HG02852 (cell line): ENCODE measurements at regions not wholly inside any gene's neighbourhood (a gene's known extent, or its start where the extent isn't known, plus 50 kb on each side); places are given as distances from the start of the nearest gene placed in this dataset.

ENCODE experiments used
- ATAC-seq: cut with Tn5 transposase; IDR thresholded peaks from one replicate; pipeline ENCODE4 v1.9.1; 2021; ENCODE audit warnings: mild to moderate bottlenecking, moderate library complexity; ENCODE audit not compliant: unreplicated experiment

DNA sequence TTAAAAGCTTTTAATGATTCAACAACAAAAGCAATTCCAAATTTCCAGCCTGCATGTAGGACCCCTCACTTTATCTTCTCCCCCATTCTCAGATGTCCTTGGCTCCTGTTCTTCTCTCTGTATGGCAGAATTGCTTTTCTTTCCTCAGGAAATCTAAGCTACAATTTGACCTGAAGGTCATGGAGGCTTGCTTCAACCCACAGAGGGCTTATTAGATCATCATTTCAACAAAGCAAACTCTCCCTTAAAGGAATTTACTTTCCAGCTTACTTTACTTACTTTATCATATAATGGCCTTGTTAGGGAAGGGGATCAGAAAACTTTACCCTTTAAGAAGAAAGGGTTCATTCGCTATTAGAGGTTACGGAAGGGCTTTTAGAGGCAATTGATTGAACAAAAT lies 211.5 kb downstream of the RAD51AP2 start:
- no peak for ATAC-seq

DNA sequence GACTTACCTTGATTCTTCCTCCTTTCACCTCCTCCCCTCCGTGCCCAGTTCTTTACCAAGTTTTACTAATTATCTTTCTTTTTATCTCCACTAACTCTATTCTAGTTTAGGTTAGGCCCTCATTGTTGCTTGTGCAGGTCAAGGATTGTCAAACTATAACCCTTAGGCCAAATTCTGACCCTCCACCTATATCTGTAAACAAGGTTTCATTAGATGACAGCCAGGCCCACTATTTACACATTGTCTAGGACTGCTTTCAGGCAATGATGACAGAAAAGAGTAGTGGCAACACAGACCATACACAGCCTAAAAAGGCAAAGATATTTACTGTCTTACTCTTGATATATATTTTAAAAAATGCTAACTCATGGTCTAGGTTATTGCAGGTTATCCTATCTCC lies 212.0 kb downstream of the RAD51AP2 start:
- ATAC-seq = no peak

DNA sequence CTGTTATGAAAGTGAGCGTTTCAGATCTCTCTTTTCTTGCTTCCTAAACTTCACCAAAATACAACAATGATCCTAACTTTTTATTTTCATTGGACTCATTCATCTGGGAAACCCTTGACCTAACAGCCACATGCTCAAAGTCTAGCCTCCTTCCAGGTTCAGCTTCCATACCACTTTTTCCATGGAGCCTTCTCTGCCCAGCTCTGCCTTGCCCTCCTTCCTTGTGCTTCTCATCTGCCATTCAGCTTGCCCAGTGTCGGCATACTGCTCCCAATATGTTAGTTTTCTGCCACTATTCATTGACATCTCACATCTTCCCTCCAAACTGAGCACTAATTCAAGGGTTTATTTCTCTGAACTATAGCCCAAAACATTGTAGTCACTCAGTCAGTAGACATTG lies 214.7 kb downstream of the RAD51AP2 start:
- no peak for ATAC-seq

DNA sequence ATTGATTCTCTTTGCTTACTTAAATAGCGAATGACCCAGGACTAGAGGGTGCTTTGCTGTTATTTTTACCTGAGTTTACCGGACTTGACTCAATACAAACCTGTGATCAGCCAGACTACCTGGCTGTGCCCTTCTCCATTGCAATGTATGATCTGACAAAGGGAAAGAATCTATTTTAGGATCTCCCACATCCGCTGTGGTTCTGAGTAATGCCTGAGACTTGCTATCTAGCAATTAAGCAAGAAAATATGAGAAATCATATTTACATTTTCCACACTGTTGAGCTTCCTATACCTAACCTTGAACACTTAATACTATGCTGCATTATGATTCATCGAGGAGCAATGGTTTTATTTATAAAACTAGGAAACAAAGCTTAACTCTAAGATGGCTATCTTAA lies 215.2 kb downstream of the RAD51AP2 start:
- ATAC-seq = no peak

DNA sequence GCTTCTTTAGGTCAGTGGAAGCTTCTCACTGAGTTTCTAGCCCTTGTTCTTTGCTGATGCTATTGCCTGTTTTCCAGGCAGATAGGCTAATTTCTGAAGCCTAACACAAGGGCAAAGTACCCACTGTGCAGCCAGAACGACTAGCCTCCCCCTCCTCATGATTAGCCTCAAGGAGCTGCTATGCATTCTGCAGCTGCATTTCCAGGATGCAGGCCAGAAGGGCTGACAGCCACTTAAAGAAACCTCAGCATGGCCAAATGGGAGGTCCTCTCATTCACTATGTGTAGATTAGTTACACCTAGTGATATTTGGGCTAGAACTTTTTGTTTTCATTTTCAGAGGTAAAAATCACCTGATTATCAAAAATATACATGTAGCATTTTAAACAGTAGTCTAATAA lies 216.0 kb downstream of the RAD51AP2 start:
- ATAC-seq = no peak

DNA sequence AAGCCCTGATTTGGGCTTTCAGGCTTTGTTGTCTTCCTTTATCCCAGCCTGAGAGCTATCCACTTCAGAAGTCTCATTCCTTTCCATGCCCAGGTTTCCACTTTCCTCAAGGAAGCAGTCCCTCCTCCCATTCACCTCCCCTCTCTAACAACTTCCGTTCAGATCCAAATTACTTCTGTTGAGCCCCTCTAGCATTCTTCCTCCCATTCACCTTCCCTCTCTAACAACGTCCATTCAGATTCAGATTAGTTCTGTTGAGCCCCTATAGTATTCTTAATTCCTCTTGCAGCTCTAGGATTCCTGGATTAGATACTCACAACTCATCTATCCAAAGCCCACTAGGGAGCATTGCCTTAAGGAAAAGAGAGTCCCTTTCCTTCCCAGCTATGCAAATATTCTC lies 216.8 kb downstream of the RAD51AP2 start:
- no peak for ATAC-seq

DNA sequence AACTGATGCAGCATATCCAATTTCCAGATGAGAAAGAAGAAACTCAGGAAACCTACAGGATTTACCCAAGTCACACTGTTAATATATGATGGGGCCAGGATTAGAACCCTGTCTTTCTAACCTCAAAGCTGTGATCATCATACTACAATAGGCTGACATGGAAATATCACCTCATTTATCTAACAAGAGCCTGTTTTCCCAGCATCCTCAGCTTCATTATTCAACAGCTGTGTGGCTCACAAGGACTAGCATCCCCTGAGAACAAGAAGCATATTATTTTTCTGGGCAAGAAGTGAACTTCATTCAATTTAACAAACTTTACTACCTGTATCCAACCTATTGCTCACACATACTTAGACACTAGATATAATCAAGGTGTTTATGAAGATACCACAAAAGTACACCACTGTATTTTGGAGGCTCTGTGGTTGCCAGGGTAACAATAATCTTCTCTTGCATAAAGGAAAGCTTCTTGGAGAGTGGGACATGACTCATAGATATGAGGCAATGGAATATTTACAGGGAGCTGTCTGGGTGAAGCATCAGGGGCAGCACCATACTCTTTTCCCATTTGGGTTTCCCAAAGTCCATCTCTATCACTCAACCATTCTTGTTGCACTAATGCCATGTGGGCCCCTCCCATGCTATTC lies 218.2 kb downstream of the RAD51AP2 start:
- ATAC-seq = no peak

DNA sequence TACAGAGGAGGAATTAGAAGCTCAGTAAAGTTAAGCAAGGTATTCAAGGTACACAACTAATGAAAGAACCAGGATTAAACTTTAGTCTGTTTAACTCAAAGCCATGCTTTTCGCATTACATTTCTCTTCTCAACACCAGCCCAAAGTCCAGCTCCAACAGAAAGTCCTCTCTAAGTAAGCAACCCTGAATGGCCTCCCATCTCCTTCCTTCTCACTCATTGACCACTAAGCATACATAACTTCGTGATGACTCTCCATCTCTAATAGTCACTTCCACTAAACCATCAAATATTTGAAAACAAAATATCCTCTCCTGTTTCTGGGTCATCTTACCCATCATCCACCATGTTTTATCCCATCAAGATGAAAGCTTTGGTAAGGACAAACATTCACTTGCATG lies 219.8 kb downstream of the RAD51AP2 start:
- ATAC-seq = no peak

DNA sequence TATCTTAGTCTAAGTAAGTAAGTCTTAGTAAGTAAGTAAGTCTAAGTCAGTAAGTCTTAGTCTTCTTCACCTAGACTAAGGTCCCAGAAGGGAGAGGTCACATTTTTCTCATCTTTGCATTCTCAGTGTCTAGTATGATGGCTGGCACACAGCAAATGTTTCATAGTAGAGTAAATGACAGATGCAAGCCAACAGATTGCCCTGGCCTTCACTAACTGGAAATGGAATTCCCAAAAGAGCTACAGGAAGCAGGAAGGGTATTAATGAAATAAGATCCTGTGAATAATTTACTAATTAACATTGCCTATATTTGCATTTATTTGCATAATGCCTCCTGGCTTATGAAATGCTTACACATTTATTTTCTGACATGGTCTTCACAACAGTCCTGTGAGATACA lies 221.6 kb downstream of the RAD51AP2 start:
- ATAC-seq = no peak

DNA sequence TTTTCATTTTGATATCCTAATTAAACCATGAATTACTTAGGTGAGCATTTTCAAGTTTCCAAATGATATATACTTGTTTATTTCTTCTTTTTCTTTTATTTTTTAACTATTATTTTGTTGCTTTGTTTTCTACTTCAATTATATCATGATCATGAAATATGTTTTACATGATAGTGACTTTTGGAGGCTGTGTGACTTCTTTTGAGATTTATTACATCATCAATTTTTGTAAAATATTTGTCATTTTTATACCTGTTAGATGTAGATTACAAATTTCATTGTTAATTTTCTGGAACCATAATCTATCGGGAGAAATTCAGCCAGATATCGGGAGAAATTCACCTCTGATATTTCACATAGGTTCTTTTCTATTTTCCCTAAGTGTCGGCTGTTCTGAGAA lies 228.6 kb downstream of the RAD51AP2 start:
- ATAC-seq = no peak

DNA sequence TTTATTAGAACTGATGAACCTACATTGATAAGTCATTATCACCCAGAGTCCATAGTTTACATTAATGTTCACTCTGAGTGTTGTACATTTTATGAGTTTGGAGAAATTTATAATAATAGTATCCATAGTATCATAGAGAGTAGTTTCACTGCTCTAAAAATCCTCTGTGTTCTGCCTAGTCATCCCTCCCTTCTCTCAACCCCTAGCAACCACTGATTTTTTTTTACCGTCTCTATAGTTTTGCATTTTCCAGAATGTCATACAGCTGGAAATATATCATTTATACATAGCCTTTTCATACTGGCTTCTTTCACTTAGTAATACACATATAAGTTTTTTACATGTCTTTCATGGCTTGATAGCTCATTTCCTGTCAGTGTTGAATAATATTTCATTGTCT lies 231.1 kb downstream of the RAD51AP2 start:
- no peak for ATAC-seq

DNA sequence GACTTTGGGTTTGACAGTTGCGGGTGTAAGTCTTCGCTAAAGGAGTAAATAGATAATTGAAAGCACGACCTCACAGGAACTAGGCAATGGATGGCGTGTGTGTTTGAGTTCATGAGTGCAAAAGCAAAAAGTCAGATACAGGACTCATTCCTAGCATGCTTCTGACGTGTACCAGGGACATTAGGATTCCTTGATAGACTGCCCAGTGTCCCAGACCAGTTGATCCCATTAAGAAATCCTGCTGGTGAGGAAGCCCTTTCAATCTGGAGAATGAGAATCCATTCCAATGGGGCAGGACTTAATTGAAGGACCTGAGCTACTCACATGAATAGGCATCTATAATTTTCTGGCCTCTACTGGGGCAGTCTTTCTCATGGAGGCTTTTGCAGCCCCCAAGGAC lies 235.4 kb downstream of the RAD51AP2 start:
- ATAC-seq = no peak

DNA sequence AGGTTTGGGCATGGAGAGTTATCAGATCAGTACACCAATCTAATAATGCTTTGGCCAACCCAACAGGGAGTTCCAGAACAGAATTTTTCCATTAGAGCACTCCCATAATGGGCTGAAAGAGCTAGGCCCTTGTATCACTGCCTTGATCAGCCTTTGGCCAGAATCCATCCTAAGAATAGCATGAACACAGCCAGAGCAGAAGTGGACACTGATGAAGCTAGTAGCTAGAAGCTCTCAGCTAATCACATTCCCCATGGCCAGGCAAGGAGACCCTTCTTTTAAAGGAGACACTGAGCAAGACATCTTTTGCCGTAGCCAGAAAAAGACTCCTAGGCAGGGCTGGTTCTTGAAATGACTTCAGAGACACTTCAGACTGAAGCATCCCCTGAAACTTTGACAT lies 236.0 kb downstream of the RAD51AP2 start:
- ATAC-seq = no peak

DNA sequence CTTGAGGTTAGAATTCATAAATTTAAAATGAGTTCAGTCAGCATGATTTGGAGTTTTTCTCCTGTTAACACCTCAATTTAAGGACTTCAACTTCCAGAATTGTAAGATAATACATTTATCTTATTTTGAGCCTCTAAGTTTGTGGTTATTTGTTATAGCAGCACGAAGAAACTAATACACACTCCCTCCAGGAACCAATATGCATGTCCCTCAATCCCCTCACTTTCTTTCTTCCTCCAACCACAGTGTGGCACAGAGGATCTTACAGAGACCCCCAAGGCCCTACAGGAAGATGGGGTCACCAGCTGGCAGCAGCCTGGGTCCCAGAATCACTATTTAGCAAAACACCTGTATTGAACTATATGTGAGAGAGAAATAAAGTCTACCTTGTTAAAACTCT lies 242.0 kb downstream of the RAD51AP2 start:
- no peak for ATAC-seq

DNA sequence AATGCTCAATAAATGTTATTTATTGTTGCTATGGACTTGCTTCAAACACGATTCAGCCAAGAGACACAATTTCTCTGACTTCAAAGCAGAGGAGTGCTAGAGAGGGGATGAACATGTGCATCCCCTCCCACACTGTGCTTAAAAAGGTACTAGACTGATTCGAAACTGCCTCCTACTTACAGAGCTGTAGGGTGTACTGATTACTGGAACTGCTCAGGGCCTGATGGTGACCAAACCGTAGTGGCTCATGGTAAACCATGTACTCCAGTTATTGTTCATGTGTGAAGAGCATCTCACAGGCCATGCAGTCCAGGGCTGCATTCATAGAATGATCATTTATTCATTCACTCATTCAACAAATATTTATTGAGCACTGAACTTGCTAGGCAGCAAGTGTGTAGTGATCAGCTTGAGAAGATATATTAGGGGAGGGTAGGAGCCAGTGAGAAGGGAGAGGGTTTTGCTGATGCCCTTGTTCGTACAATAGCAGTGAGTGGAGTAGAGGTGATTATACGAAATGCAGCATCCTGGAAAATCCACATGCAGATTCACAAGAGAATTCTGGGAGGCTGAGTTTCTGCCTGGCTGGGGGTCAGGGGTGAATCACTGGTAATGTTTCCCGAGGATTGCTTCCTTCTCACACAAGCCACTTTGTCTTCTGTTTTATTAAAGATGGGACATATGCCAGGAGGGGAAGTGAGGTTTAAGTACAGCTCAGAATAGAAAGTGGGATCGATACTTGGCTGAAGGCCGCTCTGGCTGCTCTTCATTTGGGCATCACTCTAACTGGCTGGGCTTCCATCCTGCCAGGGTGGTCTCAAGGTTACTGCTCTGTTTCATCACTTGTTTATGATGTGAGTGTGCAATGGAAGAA lies 245.4 kb downstream of the RAD51AP2 start:
- ATAC-seq = peak; percentile 92

DNA sequence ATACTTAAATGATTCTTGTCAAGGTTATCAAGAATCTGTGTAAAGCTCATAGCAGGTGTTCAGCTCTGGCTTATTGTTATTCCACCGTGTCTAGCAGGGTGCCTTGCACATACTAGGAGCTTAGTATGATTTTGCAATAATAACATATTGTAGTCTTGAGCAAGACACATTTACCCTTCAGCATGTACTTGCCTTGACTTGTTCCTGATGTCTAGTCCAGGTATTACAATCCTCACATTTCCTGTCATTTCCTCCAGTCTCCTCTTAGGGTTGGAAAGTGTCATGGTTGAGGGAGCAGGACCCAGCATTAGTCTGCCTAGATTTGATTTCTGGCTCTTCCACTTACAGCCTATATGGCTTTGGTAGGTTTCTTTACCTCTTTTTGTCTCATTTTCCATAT lies 246.1 kb downstream of the RAD51AP2 start:
- peak; percentile 14 for ATAC-seq

DNA sequence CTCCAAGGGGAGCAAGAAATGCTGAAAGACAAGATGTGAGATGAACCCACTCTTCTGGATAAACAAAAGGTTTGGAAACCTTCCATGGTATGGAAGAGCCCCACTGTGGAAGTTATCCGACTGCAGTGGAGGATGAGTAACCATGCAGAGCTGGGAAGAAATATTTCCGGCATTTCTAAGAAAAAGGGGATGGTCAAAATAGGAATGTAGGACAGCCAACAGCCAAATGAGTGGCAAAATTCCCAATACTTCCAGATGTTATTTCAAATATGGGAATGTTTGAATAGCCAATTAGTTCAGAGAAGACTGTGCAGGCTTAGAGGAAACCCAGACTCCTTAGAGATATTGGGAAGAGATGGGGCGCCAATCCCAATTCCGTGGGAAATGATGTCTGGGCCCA lies 246.8 kb downstream of the RAD51AP2 start:
- no peak for ATAC-seq

DNA sequence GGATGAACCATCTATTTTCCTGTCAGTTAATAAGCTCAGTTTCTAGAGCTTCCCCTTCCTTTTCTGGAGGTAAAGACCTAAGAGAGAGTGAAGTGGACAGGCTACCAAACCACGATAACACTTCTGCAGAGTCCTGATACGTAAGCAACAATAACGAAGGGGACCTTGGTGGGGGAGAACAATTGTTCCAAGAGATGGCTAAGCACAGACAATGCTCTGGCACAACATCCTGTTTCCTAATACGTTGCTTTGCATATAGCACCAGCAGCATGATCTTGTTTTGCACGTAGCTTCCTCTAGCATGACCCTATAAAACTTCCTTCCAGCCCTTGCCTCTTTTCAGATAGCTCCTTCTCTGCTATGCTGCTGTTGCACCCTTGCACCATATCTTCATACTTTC lies 247.3 kb downstream of the RAD51AP2 start:
- ATAC-seq = peak; percentile 63

DNA sequence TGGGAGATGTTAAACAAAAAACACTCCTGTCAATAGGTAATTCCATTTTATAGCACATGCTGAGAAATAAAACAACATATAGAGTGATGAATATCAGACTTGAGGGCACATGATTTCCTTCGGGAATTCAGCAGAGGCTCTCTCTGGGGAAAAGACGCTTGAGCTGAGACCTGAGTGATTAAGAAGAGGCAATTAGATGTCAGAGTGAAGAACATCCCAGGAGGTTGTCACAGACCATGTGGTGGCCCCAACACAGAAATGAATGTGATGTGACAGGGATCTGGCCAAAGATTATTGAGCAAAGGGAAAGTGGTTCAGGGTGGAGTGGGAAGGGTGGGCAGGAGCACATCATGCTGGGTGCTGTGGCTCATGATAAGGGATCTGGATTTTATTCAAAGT lies 254.7 kb downstream of the RAD51AP2 start:
- no peak for ATAC-seq

DNA sequence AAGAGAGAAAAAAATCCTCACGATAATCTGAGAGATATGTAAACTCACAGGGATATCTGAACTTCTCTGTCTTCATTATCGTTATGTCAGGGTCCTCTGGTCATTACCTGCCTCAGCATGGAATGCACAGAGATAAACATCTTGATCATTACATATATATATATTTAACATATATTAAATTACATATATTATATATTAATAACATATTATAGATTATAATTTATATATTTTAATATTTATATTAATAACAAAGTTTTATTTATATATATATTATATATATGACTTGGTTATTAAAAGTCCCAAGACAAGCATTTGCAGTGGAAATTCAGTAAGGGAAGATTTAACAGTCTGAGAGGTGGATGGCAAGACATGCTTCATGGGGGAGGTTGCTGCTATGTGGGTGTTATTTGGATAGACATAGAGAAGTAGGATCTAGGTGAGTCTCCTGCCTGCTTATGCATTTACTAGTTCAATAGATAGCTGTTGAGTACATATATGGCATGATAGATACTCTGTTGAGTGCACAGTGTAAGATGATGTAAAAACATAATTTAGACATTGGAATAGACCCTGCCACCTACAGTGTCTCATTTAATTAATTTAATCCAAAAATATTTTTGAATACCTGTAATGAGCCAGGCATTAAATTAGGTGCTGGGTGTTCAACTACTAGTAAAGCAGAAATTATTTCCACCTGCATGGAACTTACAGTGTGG lies 255.2 kb downstream of the RAD51AP2 start:
- ATAC-seq = no peak

DNA sequence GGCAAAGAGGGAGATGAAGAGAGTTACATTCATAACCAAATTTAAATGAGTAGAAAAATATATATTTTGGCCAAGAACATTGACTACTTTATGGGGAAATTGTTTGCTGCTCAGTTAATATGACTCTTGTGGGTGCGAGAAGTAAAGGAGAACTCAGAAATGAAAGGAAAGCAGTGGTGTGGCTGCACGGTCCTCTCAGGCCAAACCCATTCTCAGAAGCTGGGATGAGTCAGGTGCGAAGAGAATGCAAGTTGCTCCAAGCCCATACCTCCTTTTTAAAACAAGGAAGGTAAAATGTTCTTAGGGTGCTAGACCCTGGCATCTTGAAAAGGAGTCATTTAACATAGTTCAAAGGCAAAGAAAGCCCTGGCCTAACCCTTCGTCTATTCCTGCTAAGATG lies 258.6 kb downstream of the RAD51AP2 start:
- no peak for ATAC-seq

DNA sequence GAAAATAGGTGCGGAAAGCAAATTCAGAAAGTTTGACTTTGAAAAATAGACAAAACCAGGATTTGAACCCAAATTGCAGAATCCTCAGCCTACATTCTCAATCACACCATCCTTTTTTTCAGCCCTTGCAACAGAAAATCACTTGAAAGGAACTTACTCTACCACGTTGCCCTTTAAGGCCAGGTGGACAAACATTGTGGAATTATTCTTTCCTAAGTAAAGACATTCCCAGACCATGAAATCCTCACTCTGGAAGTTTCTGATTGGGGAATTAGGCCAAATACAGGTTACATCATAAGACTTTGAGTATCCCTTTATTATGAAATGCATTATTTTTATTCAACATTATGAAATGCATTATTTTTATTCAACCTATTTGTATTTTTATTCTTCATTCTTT lies 259.4 kb downstream of the RAD51AP2 start:
- no peak for ATAC-seq
